Superior temporal gyrus (tissue), 1 donor: ENCODE measurements at regions not wholly inside any gene's neighbourhood (a gene's known extent, or its start where the extent isn't known, plus 50 kb on each side); places are given as distances from the start of the nearest gene placed in this dataset.

Source experiments
- DNase-seq: peaks from one replicate; pipeline ENCODE4 v3.0.0-alpha.2; 2016; ENCODE audit errors: extremely low spot score

- DNase-seq, result no peak
Measured at GRCh38 chr21:38888991-38889561, 83.3 kb downstream of the ETS2 start.

DNA sequence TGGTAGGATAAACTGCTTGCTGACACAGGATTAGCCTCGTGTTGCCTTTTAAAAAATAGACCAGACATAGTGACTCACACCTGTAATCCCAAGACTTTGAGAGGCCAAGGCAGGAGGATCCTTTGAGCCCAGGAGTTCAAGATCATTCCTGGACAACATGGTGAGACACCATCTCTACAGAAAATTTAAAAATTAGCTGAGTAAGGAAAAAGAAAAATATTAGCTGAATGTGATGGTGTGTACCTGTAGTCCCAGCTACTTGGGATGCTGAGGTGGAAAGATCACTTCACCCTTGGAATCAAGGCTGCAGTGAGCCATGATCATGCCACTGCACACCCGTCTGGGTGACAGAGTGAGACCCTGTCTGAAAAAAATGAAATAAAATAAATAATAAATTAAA, 82.0 kb downstream of the ETS2 start:
- DNase-seq, result no peak

DNA sequence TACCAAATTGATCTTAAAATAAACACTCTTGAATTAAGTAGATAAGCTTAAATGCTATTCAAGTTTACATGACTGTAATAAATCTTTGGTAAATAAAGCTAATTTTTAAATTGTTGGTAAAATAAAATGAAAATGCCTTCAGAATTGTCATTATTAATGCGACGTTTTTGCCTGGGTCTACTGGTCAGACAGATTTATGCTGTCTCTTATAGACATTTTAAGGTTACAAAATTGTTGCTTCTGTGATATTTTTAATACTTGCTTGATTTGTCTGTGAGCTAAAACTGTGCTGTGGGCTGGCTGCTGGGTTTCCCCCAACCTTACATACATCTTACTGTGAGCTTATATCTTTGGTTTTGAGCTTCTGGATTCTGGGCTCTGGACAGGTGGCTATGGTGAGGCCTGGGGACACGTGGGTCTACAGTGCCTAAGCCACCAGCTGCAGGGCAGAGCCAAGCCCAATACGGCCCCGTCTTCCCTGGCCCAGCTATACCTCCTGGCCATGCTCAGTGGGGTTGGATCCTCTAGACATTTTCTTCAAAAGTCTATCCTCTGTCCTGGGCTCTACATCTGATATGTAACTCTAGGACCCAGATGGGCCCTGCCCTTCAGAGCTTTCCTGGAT, 81.4 kb downstream of the ETS2 start:
- no peak for DNase-seq

DNA sequence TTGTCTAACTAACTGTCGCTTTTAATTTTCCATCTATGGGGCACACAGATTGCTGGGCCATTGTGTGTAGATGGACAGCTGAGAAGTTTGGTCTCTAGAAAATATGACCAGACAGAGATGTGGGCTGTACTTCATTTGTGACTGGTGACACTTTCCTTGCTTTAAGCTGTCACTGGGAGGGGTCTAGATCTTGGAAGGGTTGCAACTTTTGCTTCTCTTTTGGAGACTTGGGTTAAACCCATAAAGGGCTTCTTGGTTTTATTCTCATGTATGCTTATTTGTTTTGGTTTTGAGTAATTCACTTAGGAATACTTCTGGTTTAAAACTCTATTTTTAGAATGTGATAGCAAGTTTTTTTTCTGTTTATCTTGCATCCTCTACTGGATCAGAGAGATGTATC, 80.2 kb downstream of the ETS2 start:
- DNase-seq, result no peak

- no peak for DNase-seq
Measured at GRCh38 chr21:38884440-38884839, 78.7 kb downstream of the ETS2 start.

DNA sequence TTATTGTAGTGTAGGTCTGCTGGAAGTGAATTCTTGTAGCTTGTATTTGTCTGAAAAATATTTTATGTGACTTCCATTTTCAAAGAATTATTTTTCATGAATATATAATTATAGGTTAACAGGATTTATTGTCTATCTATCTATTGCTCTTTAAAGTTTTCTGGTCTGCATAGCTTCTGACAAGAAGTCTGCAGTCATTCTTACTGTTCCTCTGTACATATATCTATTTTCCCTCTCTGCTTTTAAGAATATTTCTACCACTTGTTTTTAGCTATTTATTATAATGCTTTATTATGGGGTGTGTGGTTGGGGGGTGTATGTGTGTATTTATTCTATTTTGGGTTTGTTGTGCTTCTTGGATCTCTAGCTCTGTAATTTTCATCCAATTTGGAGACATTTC, 77.4 kb downstream of the ETS2 start:
- no peak for DNase-seq

- no peak for DNase-seq
Measured at GRCh38 chr21:38881131-38881530, 75.4 kb downstream of the ETS2 start.

- no peak for DNase-seq
Measured at GRCh38 chr21:38880577-38880966, 74.8 kb downstream of the ETS2 start.

- DNase-seq, result no peak
Measured at GRCh38 chr21:38879912-38880576, 74.3 kb downstream of the ETS2 start.

GRCh38 chr21:38878379-38879179, 72.8 kb downstream of the ETS2 start:
- DNase-seq, result no peak

- DNase-seq, result no peak
Measured at GRCh38 chr21:38875694-38876492, 70.2 kb downstream of the ETS2 start.
